H4 (cell line): ENCODE measurements at regions not wholly inside any gene's neighbourhood (a gene's known extent, or its start where the extent isn't known, plus 50 kb on each side); places are given as distances from the start of the nearest gene placed in this dataset.

Experiments
- DNase-seq: peaks from one replicate; pipeline ENCODE4 v3.0.0-alpha.2; 2015; ENCODE audit warnings: low spot score

GRCh38 chr5:31098811-31099210, 94.7 kb upstream of the CDH6 start:
- no peak for DNase-seq

- no peak for DNase-seq
Measured at GRCh38 chr5:31097851-31098250, 95.6 kb upstream of the CDH6 start.

DNA sequence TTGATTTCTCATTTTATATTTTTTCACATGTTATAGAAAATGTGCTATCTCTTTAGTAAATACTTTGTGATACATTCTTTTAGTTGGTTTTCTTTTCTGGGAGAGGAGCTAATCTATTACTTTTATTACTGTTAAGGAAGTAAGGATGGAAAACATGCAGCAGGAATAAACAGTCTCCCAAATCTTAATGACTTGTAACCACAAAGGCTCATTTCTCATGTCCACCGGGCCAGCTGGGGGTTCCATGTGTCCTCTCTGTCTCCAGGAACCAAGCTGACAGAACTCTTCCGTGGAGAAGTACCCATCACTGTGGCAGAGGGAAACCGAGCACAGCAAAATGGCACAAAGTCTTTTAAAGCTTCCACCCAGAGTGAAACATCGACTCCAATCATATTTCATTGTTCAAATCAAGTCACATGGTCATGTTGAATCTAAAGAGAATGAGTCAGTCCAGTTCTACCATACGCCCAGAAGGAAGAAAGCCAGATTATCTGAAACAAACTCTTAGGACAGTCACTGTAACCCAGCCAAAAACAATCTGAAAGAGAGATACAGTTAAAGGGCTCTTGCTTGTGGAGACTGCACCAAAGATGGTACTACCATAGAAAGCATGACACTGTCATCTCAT, 97.1 kb upstream of the CDH6 start:
- peak; percentile 83 for DNase-seq

- no peak for DNase-seq
Measured at GRCh38 chr5:31095796-31096195, 97.7 kb upstream of the CDH6 start.

GRCh38 chr5:31091501-31091900, 102.0 kb upstream of the CDH6 start:
- no peak for DNase-seq

DNA sequence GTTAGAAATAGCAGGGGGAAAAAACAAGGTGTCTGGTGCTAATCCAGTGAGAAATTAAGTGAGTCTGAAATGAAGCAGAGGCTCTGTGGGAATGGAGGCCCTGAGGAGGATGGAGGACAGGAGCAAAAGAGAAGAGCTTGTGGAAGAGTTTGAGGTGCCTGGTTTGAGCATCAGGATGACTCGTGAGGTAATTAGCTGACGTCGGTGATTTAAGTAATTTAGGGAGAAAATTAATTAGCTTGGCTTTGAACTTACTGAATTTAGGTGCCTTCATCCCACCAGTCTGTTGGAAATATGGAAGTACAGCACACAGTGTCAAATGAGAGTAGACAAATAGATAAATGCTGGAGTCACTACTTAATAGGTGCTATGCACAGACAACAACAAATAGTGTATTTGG, 103.0 kb upstream of the CDH6 start:
- DNase-seq = no peak

DNA sequence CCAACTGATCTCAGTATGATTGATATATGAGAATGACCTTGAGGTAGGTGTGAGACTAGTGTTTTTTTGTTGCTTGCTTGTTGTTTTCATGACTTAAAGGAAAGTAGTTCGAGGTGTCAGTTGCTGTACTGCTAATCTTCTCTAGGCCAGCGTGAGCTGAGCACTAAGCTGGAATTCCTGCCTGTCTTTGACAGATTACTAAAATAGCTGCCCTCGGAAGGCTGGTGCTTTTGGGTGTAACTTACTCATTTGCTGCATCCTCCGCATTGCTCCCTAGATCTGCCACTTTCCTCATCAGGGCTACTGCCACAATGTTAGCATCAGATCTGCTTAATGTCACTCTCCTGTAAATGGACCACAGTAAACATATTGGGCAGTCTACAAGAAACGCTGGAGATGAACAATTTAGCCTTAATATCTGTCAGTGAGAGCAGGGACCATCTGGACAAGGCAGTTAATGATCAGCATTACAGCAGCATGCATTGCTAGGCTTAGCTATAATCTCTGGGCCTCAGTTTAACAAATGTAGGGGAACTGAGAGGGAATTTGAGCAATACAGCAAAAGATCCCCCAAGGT, 106.6 kb upstream of the CDH6 start:
- no peak for DNase-seq

GRCh38 chr5:31084871-31085270, 108.6 kb upstream of the CDH6 start:
- no peak for DNase-seq

DNA sequence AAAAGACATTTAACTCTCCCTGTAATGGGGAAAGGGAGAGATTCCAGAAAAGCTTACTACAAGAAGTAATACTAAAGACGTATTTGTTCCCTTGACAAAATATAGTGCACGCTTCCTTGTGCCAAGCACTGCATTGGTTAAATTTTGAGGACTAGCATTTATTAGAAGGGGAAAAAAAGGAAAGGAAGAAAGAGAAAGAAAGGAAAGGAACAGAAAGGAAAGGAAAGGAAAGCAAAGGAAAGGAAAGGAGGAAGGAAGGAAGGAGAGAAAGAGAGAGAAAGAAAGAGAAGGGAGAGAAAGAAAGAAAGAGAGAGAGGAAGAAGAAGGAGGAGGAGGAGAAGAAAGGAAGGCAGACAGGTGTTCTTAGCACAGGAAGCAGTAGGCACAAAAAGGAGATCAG, 110.1 kb upstream of the CDH6 start:
- no peak for DNase-seq

GRCh38 chr5:31079668-31080067, 113.8 kb upstream of the CDH6 start:
- no peak for DNase-seq

DNA sequence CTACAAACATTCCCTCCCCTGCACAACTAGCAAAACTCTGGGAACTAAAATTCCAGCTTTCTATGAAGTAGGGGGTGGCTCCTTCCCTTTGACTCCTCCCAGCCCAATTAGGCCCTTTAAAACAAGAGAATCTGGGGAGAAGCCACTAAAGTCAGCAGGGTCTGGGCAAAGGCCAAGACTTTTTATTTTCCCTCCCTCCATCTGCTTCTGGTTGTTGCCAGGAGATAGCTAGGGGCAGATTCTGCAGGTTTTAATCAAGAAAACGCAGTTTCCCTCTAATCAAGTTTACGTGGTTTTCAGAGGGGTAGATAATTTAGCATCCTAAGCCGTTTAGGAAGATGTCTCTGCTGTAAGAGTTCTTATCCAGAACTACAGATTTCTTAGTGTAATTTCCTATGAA, 114.5 kb upstream of the CDH6 start:
- DNase-seq = no peak

DNA sequence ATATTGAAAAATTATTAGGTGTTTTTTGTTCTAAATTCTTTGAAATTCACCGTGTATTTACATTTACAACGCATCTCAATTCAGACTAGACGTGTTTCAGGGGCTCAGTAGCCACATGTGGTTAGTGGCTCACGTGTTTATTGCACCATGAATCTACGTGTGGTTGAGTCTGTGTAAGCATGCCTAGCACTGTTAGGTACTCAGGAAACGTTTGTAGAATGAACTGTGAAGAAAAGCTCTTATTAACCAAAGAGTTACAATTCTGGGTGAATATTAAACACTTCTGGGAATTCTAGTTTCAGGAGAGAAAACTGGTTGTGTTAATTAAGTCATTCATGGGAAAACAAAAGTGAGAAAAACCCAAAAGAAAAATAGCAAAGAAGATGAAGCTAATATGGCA, 117.5 kb upstream of the CDH6 start:
- no peak for DNase-seq

DNA sequence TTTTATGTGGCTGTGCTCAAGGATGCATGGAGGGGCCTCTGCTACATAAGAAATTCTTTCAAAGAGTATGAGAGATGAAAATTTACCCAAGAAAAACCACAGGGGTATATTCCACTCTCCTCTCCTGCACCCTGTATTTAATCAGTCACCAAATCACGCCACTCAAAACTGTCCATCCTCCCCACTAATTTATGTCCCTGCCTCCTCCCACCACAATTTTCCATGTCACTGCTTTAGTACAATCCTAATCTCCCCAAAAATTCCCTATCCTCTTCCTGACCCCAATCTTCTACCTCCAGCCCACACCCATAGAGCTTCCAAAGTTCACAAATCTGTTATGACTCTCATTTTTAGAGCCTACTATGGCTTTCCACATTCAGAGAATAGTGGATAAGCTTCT, 125.2 kb upstream of the CDH6 start:
- no peak for DNase-seq

DNA sequence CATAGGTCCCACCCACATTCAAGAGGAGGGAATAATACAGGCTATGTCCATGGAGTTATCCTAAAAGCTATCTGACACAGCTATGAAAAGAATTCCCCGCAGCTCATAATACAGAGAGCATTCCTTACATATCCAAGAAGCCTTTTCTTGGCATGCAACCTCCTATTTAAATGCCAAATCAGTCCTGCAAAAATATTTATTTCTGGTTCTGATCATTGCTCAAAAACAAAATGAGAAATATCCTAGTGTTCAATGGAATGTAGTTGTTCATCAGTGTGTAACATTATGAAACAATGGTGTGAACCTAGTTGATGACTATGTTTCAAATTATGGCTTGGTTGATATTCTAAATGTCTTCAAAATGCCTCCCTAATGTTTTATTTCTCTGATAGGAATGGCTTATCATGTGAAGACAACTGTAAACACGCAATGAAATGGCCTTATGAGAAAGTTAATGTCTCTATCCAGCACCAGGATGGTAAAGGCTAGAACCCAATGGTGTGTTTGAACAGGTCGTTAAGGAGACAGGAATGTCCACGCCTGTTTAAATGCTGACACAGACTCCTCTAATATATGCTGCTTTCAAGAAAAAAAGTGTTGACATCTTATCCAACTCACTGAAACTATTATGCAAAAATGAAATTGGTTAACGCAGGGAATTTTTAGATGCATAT, 126.7 kb upstream of the CDH6 start:
- DNase-seq = no peak

- no peak for DNase-seq
Measured at GRCh38 chr5:31064215-31064614, 129.3 kb upstream of the CDH6 start.

DNA sequence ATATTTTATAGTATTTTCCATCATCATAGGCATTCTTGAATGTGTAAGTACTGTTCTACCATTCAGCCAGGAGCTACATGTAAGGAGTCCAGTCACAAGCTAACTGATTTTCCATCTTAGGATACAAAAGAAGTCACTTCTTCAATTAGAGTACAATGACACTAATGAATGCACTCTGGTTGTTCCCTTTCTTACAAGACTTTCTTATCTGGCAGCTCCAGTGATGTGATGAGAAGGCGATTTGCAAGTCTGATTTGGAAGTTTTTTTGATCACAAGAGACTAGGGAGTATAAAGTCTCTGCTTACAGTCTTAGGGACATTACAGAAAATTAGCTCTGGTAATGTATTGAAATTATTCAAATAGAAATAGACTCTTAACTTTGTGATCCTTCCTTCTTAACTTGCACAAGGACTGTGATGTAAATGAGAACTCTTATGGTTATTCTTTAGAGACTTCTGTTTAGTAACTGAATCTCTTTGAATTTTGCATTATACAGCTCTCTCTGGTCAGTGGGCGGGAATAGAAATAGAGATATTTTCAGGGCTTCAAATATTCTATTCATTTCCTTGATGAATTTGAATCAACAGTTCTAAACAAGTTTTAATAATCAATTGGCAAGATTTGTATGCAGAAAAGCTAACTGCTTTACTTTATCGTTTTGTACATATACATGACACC, 130.4 kb upstream of the CDH6 start:
- no peak for DNase-seq

DNA sequence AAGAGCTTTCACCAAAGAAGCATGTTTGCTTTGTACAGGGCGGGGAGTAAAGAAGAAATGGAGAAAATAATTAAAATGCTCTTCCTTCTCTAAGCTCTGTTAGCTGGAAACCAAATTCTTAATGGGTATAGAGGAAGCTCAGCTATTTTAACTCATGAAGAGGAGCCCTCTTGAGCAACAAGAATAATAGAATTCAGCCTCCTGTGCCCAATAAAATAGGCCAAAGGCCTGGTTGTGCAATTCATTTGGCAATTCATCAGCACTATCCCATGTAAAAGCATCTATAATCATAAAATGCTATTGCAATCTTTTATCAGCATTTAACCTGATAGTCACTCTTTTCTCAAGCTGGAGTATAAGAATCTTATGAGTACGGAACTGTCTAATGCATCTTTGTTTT, 133.6 kb upstream of the CDH6 start:
- DNase-seq = no peak

DNA sequence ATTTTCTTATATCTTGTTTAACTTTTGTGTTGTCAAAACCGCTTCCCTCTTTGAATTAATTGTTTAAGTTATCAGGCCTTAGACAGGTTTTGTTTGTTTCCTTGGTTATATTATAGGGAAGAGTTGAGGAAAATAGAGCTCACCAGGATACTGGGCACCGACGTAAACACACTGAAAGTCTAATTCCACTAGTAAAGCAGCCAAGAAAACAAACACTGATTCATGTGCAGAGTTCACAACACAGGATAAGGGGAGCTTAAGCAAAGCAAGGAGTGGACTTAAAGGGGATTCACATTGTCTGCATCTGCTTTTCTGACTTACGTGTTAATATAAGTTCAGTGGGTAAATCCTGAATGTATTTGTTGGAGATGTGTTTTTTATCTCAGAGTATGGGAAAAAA, 139.0 kb upstream of the CDH6 start:
- no peak for DNase-seq

DNA sequence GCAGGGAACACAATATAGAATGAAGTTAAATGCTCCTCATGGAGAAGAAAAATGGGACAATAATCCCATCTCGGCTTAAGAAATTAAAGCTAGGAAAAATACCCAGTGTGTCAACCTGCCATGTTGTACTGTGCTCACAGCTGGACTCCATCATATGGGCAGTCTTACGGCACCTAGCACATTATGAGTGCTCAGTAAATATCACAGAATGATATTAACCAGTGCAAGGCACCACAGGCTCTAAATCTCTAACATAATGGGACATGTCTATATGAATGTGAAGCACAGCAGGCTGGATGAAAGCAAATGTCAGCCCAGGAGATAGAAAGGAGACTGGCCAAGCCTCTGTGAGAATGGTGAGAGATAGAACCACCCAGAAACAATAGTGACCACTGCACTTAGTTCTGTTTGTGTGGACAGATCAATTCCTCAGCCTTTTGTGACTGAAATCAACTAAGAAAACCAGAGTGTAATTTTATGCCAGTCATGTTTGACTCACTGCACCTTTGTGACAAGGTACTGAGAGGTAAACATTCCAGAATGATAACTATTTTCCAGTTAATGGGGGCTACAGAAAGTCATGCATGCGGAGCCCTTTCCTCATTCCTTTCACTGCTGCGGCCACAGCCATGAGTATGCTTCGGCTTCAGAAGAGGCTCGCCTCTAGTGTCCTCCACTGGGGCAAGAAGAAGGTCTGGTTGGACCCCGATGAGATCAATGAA, 140.4 kb upstream of the CDH6 start:
- DNase-seq = no peak

DNA sequence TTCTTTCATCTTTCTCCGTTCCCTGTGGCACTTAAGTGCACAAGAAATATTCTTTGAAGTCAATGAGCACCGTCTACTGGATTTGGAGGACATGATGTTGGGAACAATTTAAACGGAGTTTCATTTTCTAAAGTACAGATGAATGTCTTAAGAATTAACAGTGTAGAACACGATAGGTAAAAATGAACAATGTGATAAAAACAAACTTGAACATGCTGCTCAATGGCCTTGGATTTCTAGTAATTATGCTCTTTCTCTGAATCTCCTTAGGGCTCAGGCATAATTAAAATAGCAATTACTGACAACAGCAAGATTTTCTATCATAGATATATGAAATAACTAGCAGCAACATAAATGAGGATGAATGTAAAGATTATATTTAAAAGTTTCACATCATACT, 142.2 kb upstream of the CDH6 start:
- DNase-seq = no peak

GRCh38 chr5:31049936-31050704, 143.4 kb upstream of the CDH6 start:
- no peak for DNase-seq

GRCh38 chr5:31049461-31049860, 144.0 kb upstream of the CDH6 start:
- no peak for DNase-seq
